GM19372 (cell line): ENCODE measurements at regions not wholly inside any gene's neighbourhood (a gene's known extent, or its start where the extent isn't known, plus 50 kb on each side); places are given as distances from the start of the nearest gene placed in this dataset.
"Not testable (repeated sequence)": the region's sequence is repeated elsewhere in the genome, so short reads cannot be mapped to it uniquely, and the experiment has no call there.

Source experiments
- ATAC-seq: cut with Tn5 transposase; IDR thresholded peaks from one replicate; pipeline ENCODE4 v1.9.1; 2021; ENCODE audit warnings: mild to moderate bottlenecking, low read depth, moderate library complexity; ENCODE audit not compliant: unreplicated experiment

- no peak for ATAC-seq
These were observed 183.1 kb upstream of the SNX2 start for GRCh38 chr5:122591828-122592227.

- no peak for ATAC-seq
These were observed 175.9 kb upstream of the SNX2 start for GRCh38 chr5:122599000-122599399.

- ATAC-seq, result no peak
These were observed 174.0 kb upstream of the SNX2 start for GRCh38 chr5:122600924-122601323.

- ATAC-seq, result no peak
These were observed 172.2 kb upstream of the SNX2 start for GRCh38 chr5:122602700-122603099.

- no peak for ATAC-seq
These were observed 169.6 kb upstream of the SNX2 start for GRCh38 chr5:122605236-122605635.

GRCh38 chr5:122607818-122608217 lies 167.1 kb upstream of the SNX2 start:
- no peak for ATAC-seq

- ATAC-seq, result no peak
These were observed 166.7 kb upstream of the SNX2 start for GRCh38 chr5:122608222-122608621.

DNA sequence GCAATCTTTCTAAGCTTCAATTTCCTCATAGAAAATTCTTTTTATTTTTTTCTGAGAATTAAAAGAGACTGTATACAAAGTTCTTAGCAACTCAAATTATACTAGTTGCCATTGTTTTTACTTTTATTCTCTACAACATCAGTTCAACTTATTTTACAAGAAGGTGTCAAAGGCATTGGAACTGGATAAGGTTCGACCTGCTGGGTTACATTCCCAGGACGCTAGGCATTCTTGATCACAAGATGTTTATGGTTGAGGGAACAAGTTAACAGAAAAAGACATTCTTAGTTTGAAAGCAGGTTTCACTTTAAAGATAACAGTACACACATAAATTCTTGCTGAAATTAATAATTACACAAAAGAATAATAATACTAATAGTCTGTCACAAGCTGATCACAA lies 163.5 kb upstream of the SNX2 start:
- no peak for ATAC-seq

DNA sequence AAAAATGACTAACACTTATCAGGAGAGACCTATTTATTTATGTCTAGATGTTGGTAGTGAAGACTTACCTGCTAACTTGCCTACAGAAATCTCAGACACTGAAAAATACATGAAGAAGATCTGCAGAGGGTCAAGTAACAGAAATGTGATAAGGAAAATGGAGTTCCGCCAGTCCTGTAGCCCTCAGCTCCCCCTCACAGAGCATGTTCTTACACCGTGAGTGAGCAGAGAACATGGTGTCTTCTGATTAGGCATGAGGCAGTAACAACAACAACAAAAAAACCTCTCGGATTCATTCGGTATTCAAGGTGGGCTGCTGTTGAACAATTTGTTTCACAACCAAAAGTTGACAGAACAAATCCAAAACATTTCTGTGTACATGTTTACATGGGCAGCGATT lies 162.0 kb upstream of the SNX2 start:
- no peak for ATAC-seq

DNA sequence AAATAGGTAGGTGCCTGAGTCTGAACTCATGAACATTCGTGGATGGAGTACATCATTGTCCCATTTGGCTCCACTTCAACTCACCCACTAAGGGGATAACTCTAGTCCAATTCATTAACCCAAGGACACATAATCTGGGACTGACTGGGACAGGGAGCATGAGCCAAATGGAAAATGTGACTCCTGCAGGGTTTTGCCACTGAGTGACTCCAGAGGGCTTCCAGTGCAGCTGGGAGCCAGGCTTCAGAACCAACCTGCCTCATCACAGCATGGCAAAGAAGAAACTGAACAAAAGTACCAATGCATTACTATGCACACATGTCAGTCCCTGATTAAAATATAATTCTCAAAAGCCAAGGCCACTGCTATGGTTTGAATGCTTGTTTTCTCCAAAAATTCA lies 159.7 kb upstream of the SNX2 start:
- ATAC-seq, result no peak

DNA sequence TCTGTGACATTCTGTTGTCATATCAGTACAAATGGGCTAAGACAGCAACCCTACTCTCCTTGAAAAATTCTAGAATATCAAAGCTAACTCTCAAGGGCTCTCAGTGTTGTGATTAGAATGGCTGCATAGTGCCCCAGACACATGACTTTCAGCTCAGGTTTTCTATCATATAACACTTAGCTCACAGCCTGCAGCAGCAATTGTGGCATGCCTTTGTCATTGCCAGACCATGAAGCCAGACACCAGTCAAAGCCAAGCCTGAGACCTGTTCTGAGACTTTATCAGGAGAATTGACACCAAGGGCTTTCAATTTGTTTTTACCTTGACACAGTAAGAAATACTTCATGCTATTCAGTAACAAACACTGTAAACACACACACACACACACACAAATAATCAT lies 159.0 kb upstream of the SNX2 start:
- no peak for ATAC-seq

GRCh38 chr5:122618046-122618445 lies 156.8 kb upstream of the SNX2 start:
- ATAC-seq, result not testable (repeated sequence)

- not testable (repeated sequence) for ATAC-seq
These were observed 154.1 kb upstream of the SNX2 start for GRCh38 chr5:122620768-122621167.

DNA sequence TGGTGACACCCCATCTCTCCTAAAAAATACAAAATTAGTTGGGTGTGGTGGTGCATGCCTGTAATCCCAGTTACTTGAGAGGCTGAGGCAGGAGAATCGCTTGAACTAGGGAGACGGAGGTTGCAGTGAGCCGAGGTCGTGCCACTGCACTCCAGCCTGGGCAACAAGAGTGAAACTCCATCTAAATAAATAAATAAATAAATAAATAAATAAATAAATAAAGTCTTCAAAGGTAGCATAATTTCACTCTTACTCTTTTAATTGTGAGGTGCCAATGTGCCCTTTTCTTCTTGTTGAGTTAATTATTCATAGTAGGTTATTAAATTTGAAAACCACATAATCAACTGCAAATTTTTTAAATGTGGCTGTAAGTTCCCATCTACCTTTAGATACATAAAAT lies 146.2 kb upstream of the SNX2 start:
- not testable (repeated sequence) for ATAC-seq

GRCh38 chr5:122629121-122629677 lies 145.7 kb upstream of the SNX2 start:
- no peak for ATAC-seq

DNA sequence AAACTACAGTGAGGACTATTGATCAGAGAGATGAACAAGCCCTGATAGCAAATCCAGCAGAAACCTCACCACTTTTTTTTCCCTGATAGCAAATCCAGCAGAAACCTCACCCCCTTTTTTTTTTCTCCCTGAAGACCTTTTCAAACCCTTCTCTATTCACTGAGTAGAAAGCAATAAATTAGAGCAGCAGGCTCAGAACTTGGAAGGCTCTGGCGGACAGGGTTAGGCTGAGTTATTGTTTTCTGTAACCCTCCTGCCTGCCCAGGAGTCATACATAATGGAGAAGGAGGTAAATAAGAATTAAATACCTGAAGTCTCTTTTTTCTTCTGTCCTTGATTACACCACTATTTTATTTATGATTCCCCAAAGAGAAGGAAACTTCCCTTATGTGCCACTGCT lies 136.3 kb upstream of the SNX2 start:
- no peak for ATAC-seq

DNA sequence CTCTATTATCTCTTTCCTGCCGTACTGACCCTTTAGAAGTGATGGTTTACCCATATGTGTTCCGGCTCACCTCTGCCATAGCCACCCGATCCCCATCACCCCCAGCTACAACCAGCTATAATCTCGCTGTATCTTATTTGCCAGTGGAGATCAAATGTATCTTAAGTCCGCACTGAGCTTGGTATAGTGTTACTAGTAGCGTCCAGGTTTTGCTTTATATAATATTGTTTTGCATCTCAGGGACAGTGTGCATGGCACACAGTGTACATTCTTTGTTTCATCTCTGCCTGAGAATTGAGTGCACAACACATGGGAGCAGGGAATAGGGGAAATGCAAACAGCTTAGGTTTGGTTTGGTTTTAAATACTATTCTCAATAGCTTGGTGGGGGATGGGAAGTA lies 135.8 kb upstream of the SNX2 start:
- ATAC-seq, result no peak

GRCh38 chr5:122639864-122640263 lies 135.0 kb upstream of the SNX2 start:
- no peak for ATAC-seq

- no peak for ATAC-seq
These were observed 125.8 kb upstream of the SNX2 start for GRCh38 chr5:122649080-122649479.

DNA sequence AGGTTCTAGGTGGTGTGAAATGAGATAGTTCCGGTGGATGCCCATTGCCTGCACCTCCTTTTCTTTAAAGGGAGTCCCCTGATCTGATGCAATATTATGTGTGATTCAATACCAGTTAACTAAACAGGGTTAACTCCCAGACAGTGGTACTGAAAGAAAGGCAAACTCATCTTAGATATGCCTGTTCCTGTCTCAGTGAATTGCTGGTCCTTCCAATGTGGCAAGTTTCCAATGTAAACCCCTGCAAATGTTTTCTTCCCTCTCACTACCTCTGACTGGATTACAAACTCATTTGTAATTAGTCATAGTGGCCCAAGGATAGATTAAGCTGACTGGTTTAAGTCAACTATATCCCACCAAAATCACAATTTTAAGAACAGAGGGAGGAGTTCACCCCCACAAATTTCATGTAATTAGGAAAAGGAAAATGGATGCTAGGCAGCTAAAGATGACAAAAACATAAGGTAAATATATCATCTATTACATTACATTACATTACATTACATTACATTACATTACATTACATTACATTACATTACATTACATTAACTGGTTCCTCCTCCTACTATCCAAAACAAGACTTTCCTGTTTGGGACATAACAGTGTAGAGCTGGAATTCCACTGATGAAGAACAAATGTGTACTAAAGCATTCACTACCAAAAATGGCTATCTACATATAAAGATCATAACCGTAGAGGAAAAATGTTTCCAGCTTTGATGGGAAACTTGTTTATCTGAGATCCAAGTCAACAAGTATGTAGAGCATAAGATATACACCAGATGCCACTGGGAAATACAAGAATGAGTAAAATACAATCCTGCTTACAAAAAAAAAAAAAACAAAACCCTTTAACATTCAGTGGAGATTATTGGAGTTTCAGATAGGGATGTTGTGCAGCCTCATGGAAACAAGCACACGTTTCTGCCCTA lies 121.5 kb upstream of the SNX2 start:
- ATAC-seq, result no peak

DNA sequence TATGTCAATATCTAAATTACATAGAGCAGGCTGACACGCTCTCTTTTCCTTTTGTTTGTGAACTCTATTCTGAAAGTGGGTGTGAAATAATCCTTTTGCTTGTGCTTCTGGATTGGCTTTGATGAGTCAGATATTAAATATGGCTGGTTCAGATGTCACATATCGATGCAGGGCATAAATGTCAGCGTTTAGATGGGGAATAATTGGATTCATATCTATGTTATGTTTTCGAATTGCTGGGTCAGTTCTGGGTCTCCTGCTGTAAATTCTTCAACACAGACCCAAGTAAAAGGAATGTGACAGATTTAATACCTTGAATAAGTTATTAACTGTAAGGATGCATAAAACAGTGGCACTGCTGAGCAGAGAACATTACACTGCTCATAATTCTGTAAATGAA lies 118.7 kb upstream of the SNX2 start:
- ATAC-seq, result no peak

- ATAC-seq, result no peak
These were observed 118.3 kb upstream of the SNX2 start for GRCh38 chr5:122656577-122656976.
